Naive thymus-derived CD4-positive, alpha-beta T cell (primary cell): ENCODE measurements at regions not wholly inside any gene's neighbourhood (a gene's known extent, or its start where the extent isn't known, plus 50 kb on each side); places are given as distances from the start of the nearest gene placed in this dataset.
"Not testable (repeated sequence)": the region's sequence is repeated elsewhere in the genome, so short reads cannot be mapped to it uniquely, and the experiment has no call there.

Experiments
- ATAC-seq: fragments of 150-1000 bp; cut with Tn5 transposase; 2 replicates; pipeline ENCODE4 v1.10.0; 2021; ENCODE audit warnings: mild to moderate bottlenecking, moderate library complexity
- CTCF ChIA-PET: fragments of 350-600 bp; sonication (Branson Sonifier 250); formaldehyde crosslinking; loops from one replicate; lab custom pipeline; 2021; ENCODE audit warnings: antibody characterized with exemption; lab: Charles Lee
- POLR2A ChIA-PET: fragments of 350-600 bp; sonication (Branson Sonifier 250); formaldehyde crosslinking; loops from one replicate; lab custom pipeline; 2021; ENCODE audit warnings: antibody characterized with exemption, inconsistent platforms; lab: Charles Lee
- DNase-seq, 9 donors: peaks; one replicate each; pipeline versions ENCODE4 v3.0.0 to v3.0.0-alpha.2; 2020 to 2022; ENCODE audit warnings: mixed read lengths in 1 of 9
- H3K27ac ChIP-seq: one replicate; pipeline ENCODE4 v1.7.0; 2013; ENCODE audit warnings: mild to moderate bottlenecking, low read depth, low read length, moderate library complexity
- H3K27me3 ChIP-seq, 2 donors: one replicate each; pipeline ENCODE4 v1.7.0; 2013; ENCODE audit warnings: low read length in 2 of 2, mild to moderate bottlenecking in 2 of 2, moderate library complexity in 2 of 2; ENCODE audit not compliant: control insufficient read depth in 2 of 2, insufficient read depth in 2 of 2
- H3K36me3 ChIP-seq, 3 experiments: 1 replicate in 2 of 3; 2 replicates in 1 of 3; pipeline ENCODE4 v1.7.0; 2013; ENCODE audit warnings: low read length in 3 of 3, mild to moderate bottlenecking in 3 of 3, moderate library complexity in 1 of 3; ENCODE audit not compliant: insufficient read depth in 3 of 3, control insufficient read depth in 2 of 3
- H3K4me1 ChIP-seq, 2 donors: one replicate each; pipeline ENCODE4 v1.7.0; 2013; ENCODE audit warnings: low read length in 2 of 2, mild to moderate bottlenecking in 2 of 2, moderate library complexity in 1 of 2; ENCODE audit not compliant: control insufficient read depth in 2 of 2, insufficient read depth in 2 of 2
- H3K4me3 ChIP-seq: 2 replicates; pipeline ENCODE4 v1.7.0; 2013; ENCODE audit warnings: mild to moderate bottlenecking, low read length
- H3K9me3 ChIP-seq, 3 experiments: 1 replicate in 2 of 3; 2 replicates in 1 of 3; pipeline ENCODE4 v1.7.0; 2013; ENCODE audit warnings: low read length in 3 of 3; ENCODE audit not compliant: control insufficient read depth in 2 of 3
- H3K27ac Mint-ChIP-seq, 9 donors: one replicate each; pipeline ENCODE4 v1.8.0; 2020 to 2022; ENCODE audit warnings: mixed read lengths in 9 of 9, mild to moderate bottlenecking in 8 of 9, moderate library complexity in 5 of 9, inconsistent platforms in 2 of 9
- H3K27me3 Mint-ChIP-seq, 5 donors: one replicate each; pipeline ENCODE4 v1.8.0; 2021 to 2022; ENCODE audit warnings: mixed read lengths in 5 of 5, mild to moderate bottlenecking in 1 of 5
- H3K36me3 Mint-ChIP-seq, 5 donors: one replicate each; pipeline ENCODE4 v1.8.0; 2020 to 2022; ENCODE audit warnings: mixed read lengths in 5 of 5, mild to moderate bottlenecking in 3 of 5, inconsistent platforms in 1 of 5
- H3K4me1 Mint-ChIP-seq, 7 donors: one replicate each; pipeline ENCODE4 v1.8.0; 2020 to 2022; ENCODE audit warnings: mixed read lengths in 7 of 7, mild to moderate bottlenecking in 3 of 7, inconsistent platforms in 1 of 7
- H3K4me3 Mint-ChIP-seq, 10 donors: one replicate each; pipeline ENCODE4 v1.8.0; 2020 to 2022; ENCODE audit warnings: mild to moderate bottlenecking in 10 of 10, mixed read lengths in 10 of 10, moderate library complexity in 6 of 10, inconsistent platforms in 2 of 10
- H3K9me3 Mint-ChIP-seq, 11 donors: one replicate each; pipeline ENCODE4 v1.8.0; 2020 to 2022; ENCODE audit warnings: mixed read lengths in 11 of 11, mild to moderate bottlenecking in 4 of 11, inconsistent platforms in 1 of 11, moderate library complexity in 1 of 11
- intact Hi-C, 2 donors: fragments of 100-400 bp; cut with micrococcal nuclease; formaldehyde crosslinking; loops; one replicate each; pipeline ENCODE4 v1.15.1; 2023

GRCh38 chr17:45575126-45575885 lies 84.8 kb upstream of the PLEKHM1 start:
- Histone ChIP-seq H3K4me3 (no peak overlapping the region), H3K27me3 (no peaks in the 10 kb centered on the region), H3K36me3 (peaks cover 0 to 3% (median 0%) of the 10 kb centered on the region in 3 experiments), H3K27ac (no peak overlapping the region), H3K4me1 (peaks cover 0 to 3% of the 10 kb centered on the region in 2 donors), H3K9me3 (no peaks in the 10 kb centered on the region)
- Mint-ChIP-seq H3K36me3 (peaks cover 4 to 11% (median 7%) of the 10 kb centered on the region in 5 donors), H3K4me3 (peak overlapping the region in 1 of 10 donors; percentile 2), H3K27me3 (no peaks in the 10 kb centered on the region), H3K27ac (peak overlapping the region in 2 of 9 donors; percentile 1 to 7), H3K9me3 (no peaks in the 10 kb centered on the region), H3K4me1 (peaks cover 44 to 67% (median 61%) of the 10 kb centered on the region in 7 donors)
- ATAC-seq (no peak), DNase-seq (no peak)
- intact Hi-C loops = no loop called here
- ChIA-PET CTCF (no interaction called here), POLR2A (no interaction called here)

- Mint-ChIP-seq H3K4me1 (peaks cover 53 to 79% (median 68%) of the 10 kb centered on the region in 7 donors), H3K27ac (peak overlapping the region in 4 of 9 donors; percentile 7 to 34 (median 14))
Observed at GRCh38 chr17:45576527-45577307, 86.2 kb upstream of the PLEKHM1 start.

GRCh38 chr17:45577571-45578279 lies 87.2 kb upstream of the PLEKHM1 start:
- Mint-ChIP-seq H3K4me3 (peak overlapping the region in 2 of 10 donors; percentile 8 to 51), H3K9me3 (no peaks in the 10 kb centered on the region), H3K27me3 (no peaks in the 10 kb centered on the region), H3K36me3 (peaks cover 7 to 21% (median 8%) of the 10 kb centered on the region in 5 donors), H3K27ac (peak overlapping the region in 1 of 9 donors; percentile 2), H3K4me1 (peaks cover 61 to 89% (median 78%) of the 10 kb centered on the region in 7 donors)
- peaks cover 0 to 13% (median 5%) of the 10 kb centered on the region in 3 experiments for H3K36me3 ChIP-seq
- ChIA-PET POLR2A (interaction anchor here (0.7 kb wide), 1 partner anchor 527 kb away, joined by 3 read pairs; no protein-coding TSS in a partner anchor), CTCF (interaction anchor here (1.5 kb wide), 1 partner anchor 709 kb away, joined by 4 read pairs; no protein-coding TSS in a partner anchor)
- H3K27me3 ChIP-seq = no peaks in the 10 kb centered on the region
- H3K4me1 ChIP-seq = peaks cover 1 to 8% of the 10 kb centered on the region in 2 donors
- DNase-seq (no peak), ATAC-seq (no peak)
- no peaks in the 10 kb centered on the region for H3K9me3 ChIP-seq
- intact Hi-C loops = no loop called here
- H3K27ac ChIP-seq = no peak overlapping the region
- H3K4me3 ChIP-seq = no peak overlapping the region

More at GRCh38 chr17:45576527-45577307, 86.2 kb upstream of the PLEKHM1 start:
- ATAC-seq, H3K27me3 Mint-ChIP-seq, CTCF ChIA-PET, DNase-seq, intact Hi-C loops, H3K9me3 ChIP-seq, H3K27ac ChIP-seq, H3K4me3 ChIP-seq, H3K9me3 Mint-ChIP-seq, H3K27me3 ChIP-seq, H3K4me1 ChIP-seq, POLR2A ChIA-PET: not testable (repeated sequence)
- peaks cover 0 to 11% (median 2%) of the 10 kb centered on the region in 3 experiments for H3K36me3 ChIP-seq
- peak overlapping the region in 2 of 10 donors; percentile 3 to 38 for H3K4me3 Mint-ChIP-seq
- H3K36me3 Mint-ChIP-seq = peaks cover 4 to 18% (median 7%) of the 10 kb centered on the region in 5 donors

DNA sequence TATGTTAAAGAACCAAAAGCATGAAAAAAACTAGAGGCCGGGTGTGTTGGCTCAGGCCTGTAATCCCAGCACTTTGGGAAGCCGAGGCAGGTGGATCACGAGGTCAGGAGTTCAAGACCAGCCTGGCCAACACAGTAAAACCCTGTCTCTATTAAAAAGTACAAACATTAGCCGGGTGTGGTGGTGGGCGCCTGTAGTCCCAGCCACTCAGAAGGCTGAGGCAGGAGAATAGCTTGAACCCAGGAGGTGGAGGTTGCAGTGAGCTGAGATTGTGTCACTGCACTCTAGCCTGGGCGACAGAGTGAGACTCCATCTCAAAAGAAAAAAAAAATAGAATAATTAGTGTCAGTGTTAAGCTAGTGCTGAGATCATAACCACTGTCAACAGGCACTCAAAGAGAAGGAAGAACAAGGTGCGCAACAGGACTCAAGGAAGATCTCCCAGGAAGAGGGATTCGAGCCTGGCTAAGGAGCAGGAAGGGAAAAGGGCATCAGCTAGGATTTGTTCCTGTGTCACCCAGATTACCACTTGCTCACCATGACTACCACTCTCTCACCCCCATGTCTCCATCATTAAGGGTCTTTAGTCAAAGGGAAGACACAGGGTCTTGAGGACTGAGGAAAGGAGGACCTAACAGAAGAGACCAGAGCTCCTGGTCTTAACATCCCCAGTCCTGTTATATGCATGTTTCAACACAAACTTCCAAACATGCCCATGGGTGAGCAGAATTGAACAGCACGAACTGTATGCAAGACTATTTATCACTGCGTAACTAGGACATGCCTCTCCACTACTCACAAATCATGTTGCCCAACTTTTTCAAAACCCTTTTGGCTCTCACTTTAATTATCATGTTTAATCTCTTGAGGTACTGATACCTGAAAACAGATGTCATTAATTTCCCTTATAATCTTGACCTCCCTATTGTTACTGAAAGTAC lies 88.3 kb upstream of the PLEKHM1 start:
- Histone ChIP-seq H3K4me1 (peaks cover 8 to 10% of the 10 kb centered on the region in 2 donors), H3K27ac (no peak overlapping the region), H3K36me3 (peaks cover 0 to 13% (median 5%) of the 10 kb centered on the region in 3 experiments), H3K4me3 (no peak overlapping the region), H3K27me3 (no peaks in the 10 kb centered on the region), H3K9me3 (no peaks in the 10 kb centered on the region)
- H3K4me1 Mint-ChIP-seq = peaks cover 64 to 94% (median 84%) of the 10 kb centered on the region in 7 donors
- ChIA-PET POLR2A (no interaction called here), CTCF (interaction anchor here (1.5 kb wide), 1 partner anchor 708 kb away, joined by 4 read pairs; no protein-coding TSS in a partner anchor)
- H3K27me3 Mint-ChIP-seq = no peaks in the 10 kb centered on the region
- DNase-seq (no peak), ATAC-seq (no peak)
- no peaks in the 10 kb centered on the region for H3K9me3 Mint-ChIP-seq
- intact Hi-C loops = no loop called here
- H3K36me3 Mint-ChIP-seq = peaks cover 7 to 21% (median 8%) of the 10 kb centered on the region in 5 donors
- peak overlapping the region in 2 of 10 donors; percentile 2 to 9 for H3K4me3 Mint-ChIP-seq
- H3K27ac Mint-ChIP-seq = peak overlapping the region in 4 of 9 donors; percentile 0 to 43 (median 16)

DNA sequence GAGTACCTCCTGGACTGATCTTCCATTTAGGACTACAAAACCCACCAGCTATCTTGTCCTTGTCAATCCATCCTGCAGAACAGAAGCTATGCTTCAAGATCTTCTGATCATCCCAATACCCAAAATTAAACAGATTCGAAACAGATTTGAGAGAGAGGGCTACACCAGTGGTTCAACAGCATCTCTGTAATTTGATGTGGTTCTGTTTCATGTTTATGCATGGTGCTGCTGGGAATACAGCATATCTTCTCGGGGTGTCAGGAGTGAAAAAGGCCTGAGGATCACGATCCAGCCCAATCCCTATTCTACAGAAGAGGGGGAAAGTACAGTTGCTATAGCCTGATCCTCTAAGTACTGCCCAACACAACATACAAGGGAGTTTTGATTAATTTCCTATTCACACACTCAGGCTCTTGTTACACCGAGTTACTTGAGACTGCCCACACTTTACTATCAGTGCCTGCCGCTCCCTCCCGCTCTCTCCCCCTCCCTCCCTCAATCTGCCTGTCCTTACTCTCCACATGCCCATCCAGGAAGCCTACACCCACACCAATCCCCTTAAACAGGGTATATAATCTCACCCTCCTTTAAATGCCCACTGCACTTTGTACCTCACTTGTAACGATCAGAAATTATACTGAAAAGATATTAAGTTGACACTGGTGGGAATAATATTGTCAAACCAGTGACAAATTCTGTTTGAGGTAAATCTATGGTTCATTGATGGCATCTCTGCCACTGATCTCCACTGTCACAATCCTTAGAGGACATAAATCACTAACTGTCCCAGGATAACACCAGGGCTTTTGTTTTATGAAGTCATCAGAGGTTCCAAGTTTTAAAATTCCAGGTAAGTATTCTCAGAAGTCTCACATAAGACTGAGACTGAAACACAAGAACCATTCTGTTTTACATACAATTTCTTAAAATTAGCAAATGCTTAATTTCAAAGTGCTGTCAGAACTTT lies 89.3 kb upstream of the PLEKHM1 start:
- no peak for ATAC-seq
- peaks cover 8 to 11% of the 10 kb centered on the region in 2 donors for H3K4me1 ChIP-seq
- H3K4me3 ChIP-seq = no peak overlapping the region
- Mint-ChIP-seq H3K9me3 (no peaks in the 10 kb centered on the region), H3K27me3 (no peaks in the 10 kb centered on the region), H3K4me1 (peaks cover 58 to 90% (median 80%) of the 10 kb centered on the region in 7 donors), H3K27ac (peak overlapping the region in 5 of 9 donors; percentile 1 to 45 (median 5)), H3K36me3 (peaks cover 5 to 21% (median 8%) of the 10 kb centered on the region in 5 donors), H3K4me3 (peak overlapping the region in 5 of 10 donors; percentile 5 to 33 (median 9))
- no peaks in the 10 kb centered on the region for H3K27me3 ChIP-seq
- intact Hi-C loops = loop anchor here in 1 of 2 donors (5.0 to 10.0 kb wide), 6 partner anchors 148 to 1345 kb away; partner anchors contain the start of genes ARHGAP27, GOSR2 and HEXIM1
- no peak for DNase-seq
- peaks cover 0 to 13% (median 5%) of the 10 kb centered on the region in 3 experiments for H3K36me3 ChIP-seq
- ChIA-PET CTCF (no interaction called here), POLR2A (no interaction called here)
- no peaks in the 10 kb centered on the region for H3K9me3 ChIP-seq
- no peak overlapping the region for H3K27ac ChIP-seq
